OCI-LY3 (cell line): ENCODE measurements at regions not wholly inside any gene's neighbourhood (a gene's known extent, or its start where the extent isn't known, plus 50 kb on each side); places are given as distances from the start of the nearest gene placed in this dataset.

Source experiments
- EZH2phosphoT487 ChIP-seq: fragments of 200-600 bp; shearing (Covaris generic); IDR thresholded peaks from 2 replicates; pipeline ENCODE4 v1.6.1; 2018; ENCODE audit warnings: antibody characterized with exemption, mixed run types, low read depth
- TF ChIP-seq, protein P1 (sequence below): fragments of 200-600, 300-600 bp; sonication (generic); IDR thresholded peaks from 2 replicates; pipeline ENCODE4 v1.5.1; 2014; ENCODE audit warnings: antibody characterized with exemption, low read length, low read depth

DNA sequence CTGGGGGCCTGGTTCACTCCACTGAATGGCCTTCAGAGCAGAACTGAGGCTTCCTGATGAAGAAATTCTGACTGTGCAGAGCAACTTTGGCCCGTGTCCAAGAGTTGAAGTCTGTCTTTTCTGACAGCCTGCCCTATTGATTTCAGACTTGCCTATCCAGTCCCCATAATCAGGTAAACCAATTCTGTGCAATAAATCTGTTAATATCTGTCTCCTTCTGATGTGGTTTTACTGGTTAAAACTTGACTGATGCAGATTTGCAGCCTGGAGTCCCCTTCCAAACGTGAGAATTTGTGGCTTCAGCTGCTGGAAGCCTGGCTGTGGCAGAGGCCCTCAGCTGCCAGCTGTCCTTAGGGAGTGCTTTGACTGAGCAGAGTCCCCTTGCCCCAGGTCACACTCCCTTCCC, 283.9 kb upstream of the ANKRD55 start:
- TF ChIP-seq, protein P1, sequence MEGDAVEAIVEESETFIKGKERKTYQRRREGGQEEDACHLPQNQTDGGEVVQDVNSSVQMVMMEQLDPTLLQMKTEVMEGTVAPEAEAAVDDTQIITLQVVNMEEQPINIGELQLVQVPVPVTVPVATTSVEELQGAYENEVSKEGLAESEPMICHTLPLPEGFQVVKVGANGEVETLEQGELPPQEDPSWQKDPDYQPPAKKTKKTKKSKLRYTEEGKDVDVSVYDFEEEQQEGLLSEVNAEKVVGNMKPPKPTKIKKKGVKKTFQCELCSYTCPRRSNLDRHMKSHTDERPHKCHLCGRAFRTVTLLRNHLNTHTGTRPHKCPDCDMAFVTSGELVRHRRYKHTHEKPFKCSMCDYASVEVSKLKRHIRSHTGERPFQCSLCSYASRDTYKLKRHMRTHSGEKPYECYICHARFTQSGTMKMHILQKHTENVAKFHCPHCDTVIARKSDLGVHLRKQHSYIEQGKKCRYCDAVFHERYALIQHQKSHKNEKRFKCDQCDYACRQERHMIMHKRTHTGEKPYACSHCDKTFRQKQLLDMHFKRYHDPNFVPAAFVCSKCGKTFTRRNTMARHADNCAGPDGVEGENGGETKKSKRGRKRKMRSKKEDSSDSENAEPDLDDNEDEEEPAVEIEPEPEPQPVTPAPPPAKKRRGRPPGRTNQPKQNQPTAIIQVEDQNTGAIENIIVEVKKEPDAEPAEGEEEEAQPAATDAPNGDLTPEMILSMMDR: no peak
- no peak for TF ChIP-seq EZH2phosphoT487
